VCaP (cell line): ENCODE measurements at regions not wholly inside any gene's neighbourhood (a gene's known extent, or its start where the extent isn't known, plus 50 kb on each side); places are given as distances from the start of the nearest gene placed in this dataset.

Source experiments
- H3K27ac ChIP-seq: fragments of 450-650 bp; 2 replicates; pipeline ENCODE4 v1.5.1; 2017
- TF ChIP-seq, protein P1 (sequence below): fragments of 450-650 bp; conservative IDR thresholded peaks from 2 replicates; pipeline ENCODE4 v1.5.1; 2017; ENCODE audit warnings: mild to moderate bottlenecking, moderate library complexity

DNA sequence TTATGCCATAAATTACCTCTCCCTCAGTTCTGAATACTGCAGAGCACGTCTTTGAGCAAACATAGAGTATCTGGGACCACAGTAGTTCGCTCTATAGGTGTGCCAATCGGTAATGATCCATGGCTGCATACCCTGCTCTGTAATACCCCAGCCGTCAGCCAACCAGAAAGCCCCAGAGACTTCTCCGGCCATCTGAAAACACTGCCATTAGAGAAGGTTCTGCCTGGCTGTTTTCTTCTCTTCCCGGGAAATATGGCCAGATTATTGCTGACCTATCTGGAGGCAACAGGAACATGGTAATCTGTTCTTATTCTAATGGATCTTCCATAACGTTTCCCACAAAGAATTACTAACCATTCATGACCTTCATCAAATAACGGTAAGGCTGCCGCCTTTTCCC lies 139.9 kb downstream of the RPS12 start:
- H3K27ac ChIP-seq: no peak overlapping the region
- TF ChIP-seq, protein P1, sequence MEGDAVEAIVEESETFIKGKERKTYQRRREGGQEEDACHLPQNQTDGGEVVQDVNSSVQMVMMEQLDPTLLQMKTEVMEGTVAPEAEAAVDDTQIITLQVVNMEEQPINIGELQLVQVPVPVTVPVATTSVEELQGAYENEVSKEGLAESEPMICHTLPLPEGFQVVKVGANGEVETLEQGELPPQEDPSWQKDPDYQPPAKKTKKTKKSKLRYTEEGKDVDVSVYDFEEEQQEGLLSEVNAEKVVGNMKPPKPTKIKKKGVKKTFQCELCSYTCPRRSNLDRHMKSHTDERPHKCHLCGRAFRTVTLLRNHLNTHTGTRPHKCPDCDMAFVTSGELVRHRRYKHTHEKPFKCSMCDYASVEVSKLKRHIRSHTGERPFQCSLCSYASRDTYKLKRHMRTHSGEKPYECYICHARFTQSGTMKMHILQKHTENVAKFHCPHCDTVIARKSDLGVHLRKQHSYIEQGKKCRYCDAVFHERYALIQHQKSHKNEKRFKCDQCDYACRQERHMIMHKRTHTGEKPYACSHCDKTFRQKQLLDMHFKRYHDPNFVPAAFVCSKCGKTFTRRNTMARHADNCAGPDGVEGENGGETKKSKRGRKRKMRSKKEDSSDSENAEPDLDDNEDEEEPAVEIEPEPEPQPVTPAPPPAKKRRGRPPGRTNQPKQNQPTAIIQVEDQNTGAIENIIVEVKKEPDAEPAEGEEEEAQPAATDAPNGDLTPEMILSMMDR: no peak

- TF ChIP-seq, protein P1: no peak
- H3K27ac ChIP-seq: no peak overlapping the region
Observed at GRCh38 chr6:132954936-132955335, 140.6 kb downstream of the RPS12 start.

GRCh38 chr6:132959639-132960326 lies 145.4 kb downstream of the RPS12 start:
- peak overlapping the region; percentile 81 for H3K27ac ChIP-seq
- TF ChIP-seq, protein P1: no peak

GRCh38 chr6:132960720-132961119 lies 146.4 kb downstream of the RPS12 start:
- H3K27ac ChIP-seq: peak overlapping the region; percentile 81
- TF ChIP-seq, protein P1: no peak

- TF ChIP-seq, protein P1: no peak
- peak overlapping the region; percentile 81 for H3K27ac ChIP-seq
Observed at GRCh38 chr6:132961122-132961521, 146.8 kb downstream of the RPS12 start.

- peak overlapping the region; percentile 81 for H3K27ac ChIP-seq
- TF ChIP-seq, protein P1: no peak
Observed at GRCh38 chr6:132961610-132962009, 147.2 kb downstream of the RPS12 start.

- H3K27ac ChIP-seq: no peak overlapping the region
- TF ChIP-seq, protein P1: peak; percentile 85
Observed at GRCh38 chr6:132962936-132963868, 148.8 kb downstream of the RPS12 start.
